WERI-Rb-1 (cell line): ENCODE measurements at regions not wholly inside any gene's neighbourhood (a gene's known extent, or its start where the extent isn't known, plus 50 kb on each side); places are given as distances from the start of the nearest gene placed in this dataset.

Source experiments
- DNase-seq: peaks from one replicate; pipeline ENCODE4 v3.0.0-alpha.2; 2020
- H3K27ac ChIP-seq: fragments of 250-450 bp; sonication (Bioruptor Pico); 2 replicates; pipeline ENCODE4 v1.5.1; 2020; ENCODE audit warnings: mild to moderate bottlenecking, moderate library complexity
- H3K27me3 ChIP-seq: fragments of 250-450 bp; sonication (Bioruptor Pico); 2 replicates; pipeline ENCODE4 v1.5.1; 2021; ENCODE audit warnings: mild to moderate bottlenecking, low read depth, moderate library complexity; ENCODE audit not compliant: insufficient read depth, severe bottlenecking
- H3K36me3 ChIP-seq: fragments of 250-450 bp; sonication (Bioruptor Pico); 2 replicates; pipeline ENCODE4 v1.5.1; 2020; ENCODE audit warnings: mild to moderate bottlenecking, moderate library complexity
- H3K4me3 ChIP-seq: 2 replicates; pipeline ENCODE4 v1.5.1; 2011; ENCODE audit warnings: low read depth, mild to moderate bottlenecking, control low read depth, low read length
- H3K9me3 ChIP-seq: fragments of 250-450 bp; sonication (Bioruptor Pico); 2 replicates; pipeline ENCODE4 v1.5.1; 2021; ENCODE audit warnings: mild to moderate bottlenecking, moderate library complexity; ENCODE audit not compliant: severe bottlenecking
- CTCF ChIP-seq: IDR thresholded peaks from 2 replicates; pipeline ENCODE4 v1.5.1; 2011; ENCODE audit warnings: low read depth, mild to moderate bottlenecking, control low read depth, inconsistent platforms, low read length

- Histone ChIP-seq H3K36me3 (no peaks in the 10 kb centered on the region), H3K27ac (no peak overlapping the region), H3K9me3 (no peaks in the 10 kb centered on the region), H3K4me3 (no peak overlapping the region), H3K27me3 (no peaks in the 10 kb centered on the region)
- DNase-seq, result no peak
- no peak for TF ChIP-seq CTCF
Measured at GRCh38 chr5:18299166-18299565, 664.9 kb downstream of the TAF11L14 start.

GRCh38 chr5:18305288-18305924, 671.1 kb downstream of the TAF11L14 start:
- peak; percentile 42 for DNase-seq
- Histone ChIP-seq H3K27ac (no peak overlapping the region), H3K4me3 (no peak overlapping the region), H3K27me3 (no peaks in the 10 kb centered on the region), H3K9me3 (no peaks in the 10 kb centered on the region), H3K36me3 (no peaks in the 10 kb centered on the region)
- peak; percentile 82 for TF ChIP-seq CTCF

GRCh38 chr5:18311266-18311665, 677.0 kb downstream of the TAF11L14 start:
- TF ChIP-seq CTCF, result no peak
- no peaks in the 10 kb centered on the region for H3K27me3 ChIP-seq
- no peak for DNase-seq
- no peaks in the 10 kb centered on the region for H3K36me3 ChIP-seq
- no peak overlapping the region for H3K27ac ChIP-seq
- no peak overlapping the region for H3K4me3 ChIP-seq
- H3K9me3 ChIP-seq, result no peaks in the 10 kb centered on the region

GRCh38 chr5:18312016-18312415, 677.8 kb downstream of the TAF11L14 start:
- no peaks in the 10 kb centered on the region for H3K9me3 ChIP-seq
- no peaks in the 10 kb centered on the region for H3K36me3 ChIP-seq
- no peaks in the 10 kb centered on the region for H3K27me3 ChIP-seq
- no peak for DNase-seq
- no peak overlapping the region for H3K4me3 ChIP-seq
- no peak for TF ChIP-seq CTCF
- no peak overlapping the region for H3K27ac ChIP-seq

GRCh38 chr5:18314192-18314778, 680.0 kb downstream of the TAF11L14 start:
- Histone ChIP-seq H3K27me3 (no peaks in the 10 kb centered on the region), H3K4me3 (no peak overlapping the region), H3K9me3 (no peaks in the 10 kb centered on the region), H3K27ac (no peak overlapping the region), H3K36me3 (no peaks in the 10 kb centered on the region)
- no peak for TF ChIP-seq CTCF
- DNase-seq, result no peak
